ENCODE measurements at regions not wholly inside any gene's neighbourhood (a gene's known extent, or its start where the extent isn't known, plus 50 kb on each side); places are given as distances from the start of the nearest gene placed in this dataset.
"Not testable (repeated sequence)": the region's sequence is repeated elsewhere in the genome, so short reads cannot be mapped to it uniquely, and the experiment has no call there.

DNA sequence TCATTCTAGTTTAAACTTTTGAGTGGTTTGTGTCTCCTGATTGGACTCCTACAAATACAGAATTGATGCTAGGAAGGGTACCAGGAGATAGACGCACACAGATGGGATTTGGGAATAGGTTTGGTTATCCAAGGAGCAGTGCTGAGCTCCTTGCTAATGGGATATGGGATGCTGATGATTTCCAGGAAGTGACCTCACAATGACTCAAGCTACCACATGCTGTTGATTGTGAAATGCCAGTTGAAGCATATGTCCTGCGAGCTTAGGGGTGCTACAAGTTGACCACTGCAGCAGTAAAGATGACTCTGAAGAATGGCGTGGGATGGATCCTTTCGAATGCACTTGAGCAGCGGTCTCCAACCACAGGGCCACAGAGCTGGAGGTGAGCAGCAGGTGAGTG, 343.2 kb downstream of the ZNF37A start:
- TF ChIP-seq, protein P1, sequence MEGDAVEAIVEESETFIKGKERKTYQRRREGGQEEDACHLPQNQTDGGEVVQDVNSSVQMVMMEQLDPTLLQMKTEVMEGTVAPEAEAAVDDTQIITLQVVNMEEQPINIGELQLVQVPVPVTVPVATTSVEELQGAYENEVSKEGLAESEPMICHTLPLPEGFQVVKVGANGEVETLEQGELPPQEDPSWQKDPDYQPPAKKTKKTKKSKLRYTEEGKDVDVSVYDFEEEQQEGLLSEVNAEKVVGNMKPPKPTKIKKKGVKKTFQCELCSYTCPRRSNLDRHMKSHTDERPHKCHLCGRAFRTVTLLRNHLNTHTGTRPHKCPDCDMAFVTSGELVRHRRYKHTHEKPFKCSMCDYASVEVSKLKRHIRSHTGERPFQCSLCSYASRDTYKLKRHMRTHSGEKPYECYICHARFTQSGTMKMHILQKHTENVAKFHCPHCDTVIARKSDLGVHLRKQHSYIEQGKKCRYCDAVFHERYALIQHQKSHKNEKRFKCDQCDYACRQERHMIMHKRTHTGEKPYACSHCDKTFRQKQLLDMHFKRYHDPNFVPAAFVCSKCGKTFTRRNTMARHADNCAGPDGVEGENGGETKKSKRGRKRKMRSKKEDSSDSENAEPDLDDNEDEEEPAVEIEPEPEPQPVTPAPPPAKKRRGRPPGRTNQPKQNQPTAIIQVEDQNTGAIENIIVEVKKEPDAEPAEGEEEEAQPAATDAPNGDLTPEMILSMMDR (IDR thresholded peaks at IDR 0.05), result not testable (repeated sequence)
- TF ChIP-seq POLR2AphosphoS5, POLR2A (IDR thresholded peaks at IDR 0.05): not testable (repeated sequence)

Measured in gastroesophageal sphincter (tissue), 3 donors.